Kidney (tissue), 13 donors: ENCODE measurements at regions not wholly inside any gene's neighbourhood (a gene's known extent, or its start where the extent isn't known, plus 50 kb on each side); places are given as distances from the start of the nearest gene placed in this dataset.

ENCODE experiments used
- DNase-seq, 5 donors: peaks; one replicate each; pipeline ENCODE4 v3.0.0-alpha.2; 2013 to 2020
- FAIRE-seq: peaks from 2 replicates; lab custom pipeline; 2012; peaks lifted over from hg19 to GRCh38; lab: Jason Lieb, UNC
- H3K27ac ChIP-seq, 2 donors: one replicate each; pipeline ENCODE4 v1.7.0; 2013; ENCODE audit warnings: low read depth in 2 of 2, low read length in 2 of 2, inconsistent platforms in 1 of 2
- H3K27me3 ChIP-seq: one replicate; pipeline ENCODE4 v1.7.1; 2013; ENCODE audit warnings: low read length, inconsistent platforms; ENCODE audit not compliant: control insufficient read depth, insufficient read depth
- H3K36me3 ChIP-seq, 3 donors: one replicate each; pipeline versions ENCODE4 v1.7.0 to v1.7.1; 2013; ENCODE audit warnings: low read length in 3 of 3, control low read depth in 1 of 3, inconsistent platforms in 1 of 3; ENCODE audit not compliant: insufficient read depth in 3 of 3, control insufficient read depth in 2 of 3
- H3K4me1 ChIP-seq, 3 donors: one replicate each; pipeline versions ENCODE4 v1.7.0 to v1.7.1; 2013; ENCODE audit warnings: low read length in 3 of 3, inconsistent platforms in 1 of 3, low read depth in 1 of 3; ENCODE audit not compliant: control insufficient read depth in 2 of 3, insufficient read depth in 2 of 3
- H3K4me3 ChIP-seq, 3 donors: one replicate each; pipeline versions ENCODE4 v1.7.0 to v1.8.1; 2013; ENCODE audit warnings: low read length in 3 of 3, control low read depth in 1 of 3, inconsistent platforms in 1 of 3
- H3K9ac ChIP-seq, 3 donors: one replicate each; pipeline versions ENCODE4 v1.7.0 to v1.7.1; 2013; ENCODE audit warnings: low read length in 3 of 3, control low read depth in 1 of 3, inconsistent platforms in 1 of 3
- H3K9me3 ChIP-seq, 3 donors: one replicate each; pipeline versions ENCODE4 v1.7.0 to v1.7.1; 2013; ENCODE audit warnings: low read length in 3 of 3, control low read depth in 1 of 3, inconsistent platforms in 1 of 3; ENCODE audit not compliant: control insufficient read depth in 2 of 3, insufficient read depth in 1 of 3
- intact Hi-C: fragments of 100-400 bp; cut with DNase I; formaldehyde crosslinking; loops from one replicate; pipeline ENCODE4 v1.11.1; 2022
- TF ChIP-seq, protein P1 (sequence below): IDR thresholded peaks from 3 replicates; pipeline ENCODE4 v1.5.1; 2012; ENCODE audit warnings: mild to moderate bottlenecking, moderate library complexity, borderline replicate concordance; ENCODE audit not compliant: insufficient read depth; ENCODE audit errors: extremely low read depth
- donor health status: control.
- donor health status: control.
- donor health status: control.
- donor health status: control.
- donor health status: control.
- donor health status: DM: yes; HTN: yes; CAD: no.
- donor health status: Normal renal cell carcinoma (clear cell type).

DNA sequence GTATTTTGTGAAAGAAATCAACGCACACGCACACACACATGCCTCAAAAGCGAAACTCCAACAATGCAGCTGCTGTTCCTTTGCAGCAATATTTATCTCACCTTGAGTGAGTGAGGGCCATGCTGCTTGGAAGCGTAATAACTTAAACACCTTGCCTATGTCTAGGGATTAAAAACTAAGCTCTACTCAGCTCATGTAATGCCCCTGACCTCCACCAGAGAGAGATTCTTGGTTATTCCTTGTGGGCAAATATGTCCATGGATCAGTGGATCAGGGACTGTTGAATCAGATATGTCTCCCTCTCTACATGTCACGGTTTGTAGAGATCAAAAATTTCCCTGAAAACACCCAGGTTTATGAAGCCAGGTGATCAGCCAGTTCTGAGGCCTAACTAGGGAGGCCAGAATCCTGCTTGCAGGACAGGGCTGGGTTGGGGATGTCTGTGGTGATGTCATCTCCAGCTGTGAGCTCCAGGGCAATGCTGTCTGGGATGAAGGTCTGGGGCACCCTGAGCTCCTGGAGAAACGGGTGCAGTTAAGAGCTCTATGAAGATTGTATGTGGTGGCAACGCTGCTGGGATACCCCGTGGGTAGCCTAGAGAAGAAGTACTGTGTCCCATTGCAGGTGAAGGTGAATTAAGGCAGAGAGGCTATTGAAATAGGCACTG is 149.4 kb downstream of the KCNJ12 start:
- Histone ChIP-seq H3K4me1 (no peaks in the 10 kb centered on the region), H3K4me3 (no peak overlapping the region), H3K9ac (no peak overlapping the region), H3K9me3 (no peaks in the 10 kb centered on the region), H3K27ac (no peak overlapping the region), H3K27me3 (no peaks in the 10 kb centered on the region), H3K36me3 (no peaks in the 10 kb centered on the region)
- DNase-seq (no peak), FAIRE-seq (no peak)
- intact Hi-C loops = no loop called here
- TF ChIP-seq, protein P1, sequence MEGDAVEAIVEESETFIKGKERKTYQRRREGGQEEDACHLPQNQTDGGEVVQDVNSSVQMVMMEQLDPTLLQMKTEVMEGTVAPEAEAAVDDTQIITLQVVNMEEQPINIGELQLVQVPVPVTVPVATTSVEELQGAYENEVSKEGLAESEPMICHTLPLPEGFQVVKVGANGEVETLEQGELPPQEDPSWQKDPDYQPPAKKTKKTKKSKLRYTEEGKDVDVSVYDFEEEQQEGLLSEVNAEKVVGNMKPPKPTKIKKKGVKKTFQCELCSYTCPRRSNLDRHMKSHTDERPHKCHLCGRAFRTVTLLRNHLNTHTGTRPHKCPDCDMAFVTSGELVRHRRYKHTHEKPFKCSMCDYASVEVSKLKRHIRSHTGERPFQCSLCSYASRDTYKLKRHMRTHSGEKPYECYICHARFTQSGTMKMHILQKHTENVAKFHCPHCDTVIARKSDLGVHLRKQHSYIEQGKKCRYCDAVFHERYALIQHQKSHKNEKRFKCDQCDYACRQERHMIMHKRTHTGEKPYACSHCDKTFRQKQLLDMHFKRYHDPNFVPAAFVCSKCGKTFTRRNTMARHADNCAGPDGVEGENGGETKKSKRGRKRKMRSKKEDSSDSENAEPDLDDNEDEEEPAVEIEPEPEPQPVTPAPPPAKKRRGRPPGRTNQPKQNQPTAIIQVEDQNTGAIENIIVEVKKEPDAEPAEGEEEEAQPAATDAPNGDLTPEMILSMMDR = no peak

- Histone ChIP-seq H3K36me3 (no peaks in the 10 kb centered on the region), H3K4me3 (no peak overlapping the region), H3K9ac (no peak overlapping the region), H3K9me3 (no peaks in the 10 kb centered on the region), H3K27ac (no peak overlapping the region), H3K4me1 (no peaks in the 10 kb centered on the region), H3K27me3 (no peaks in the 10 kb centered on the region)
- intact Hi-C loops = no loop called here
- DNase-seq = no peak
- FAIRE-seq = no peak
- TF ChIP-seq, protein P1 = no peak
Measured at GRCh38 chr17:21528031-21528695, 152.0 kb downstream of the KCNJ12 start.

GRCh38 chr17:21530311-21530710 is 154.2 kb downstream of the KCNJ12 start:
- Histone ChIP-seq H3K9ac (no peak overlapping the region), H3K4me3 (no peak overlapping the region), H3K9me3 (no peaks in the 10 kb centered on the region), H3K27ac (no peak overlapping the region), H3K4me1 (no peaks in the 10 kb centered on the region), H3K27me3 (no peaks in the 10 kb centered on the region), H3K36me3 (peaks cover 0 to 4% (median 0%) of the 10 kb centered on the region in 3 donors)
- FAIRE-seq (no peak), DNase-seq (no peak)
- TF ChIP-seq, protein P1 = no peak
- intact Hi-C loops = no loop called here
